Mammary epithelial cell (primary cell): ENCODE measurements at regions not wholly inside any gene's neighbourhood (a gene's known extent, or its start where the extent isn't known, plus 50 kb on each side); places are given as distances from the start of the nearest gene placed in this dataset.

ENCODE experiments used
- EZH2 ChIP-seq: IDR thresholded peaks from 2 replicates; pipeline ENCODE4 v1.6.1; 2012; ENCODE audit warnings: low read length, inconsistent platforms, borderline replicate concordance
- TF ChIP-seq, protein P1 (sequence below), 2 donors: IDR thresholded peaks in 1 of 2; conservative IDR thresholded peaks in 1 of 2; 2 replicates each; pipeline ENCODE4 v1.5.1; 2011 to 2012; ENCODE audit warnings: inconsistent platforms in 2 of 2, low read length in 2 of 2, mild to moderate bottlenecking in 2 of 2, control low read depth in 1 of 2, low read depth in 1 of 2; ENCODE audit not compliant: insufficient read depth in 1 of 2; ENCODE audit errors: extremely low read depth in 1 of 2

DNA sequence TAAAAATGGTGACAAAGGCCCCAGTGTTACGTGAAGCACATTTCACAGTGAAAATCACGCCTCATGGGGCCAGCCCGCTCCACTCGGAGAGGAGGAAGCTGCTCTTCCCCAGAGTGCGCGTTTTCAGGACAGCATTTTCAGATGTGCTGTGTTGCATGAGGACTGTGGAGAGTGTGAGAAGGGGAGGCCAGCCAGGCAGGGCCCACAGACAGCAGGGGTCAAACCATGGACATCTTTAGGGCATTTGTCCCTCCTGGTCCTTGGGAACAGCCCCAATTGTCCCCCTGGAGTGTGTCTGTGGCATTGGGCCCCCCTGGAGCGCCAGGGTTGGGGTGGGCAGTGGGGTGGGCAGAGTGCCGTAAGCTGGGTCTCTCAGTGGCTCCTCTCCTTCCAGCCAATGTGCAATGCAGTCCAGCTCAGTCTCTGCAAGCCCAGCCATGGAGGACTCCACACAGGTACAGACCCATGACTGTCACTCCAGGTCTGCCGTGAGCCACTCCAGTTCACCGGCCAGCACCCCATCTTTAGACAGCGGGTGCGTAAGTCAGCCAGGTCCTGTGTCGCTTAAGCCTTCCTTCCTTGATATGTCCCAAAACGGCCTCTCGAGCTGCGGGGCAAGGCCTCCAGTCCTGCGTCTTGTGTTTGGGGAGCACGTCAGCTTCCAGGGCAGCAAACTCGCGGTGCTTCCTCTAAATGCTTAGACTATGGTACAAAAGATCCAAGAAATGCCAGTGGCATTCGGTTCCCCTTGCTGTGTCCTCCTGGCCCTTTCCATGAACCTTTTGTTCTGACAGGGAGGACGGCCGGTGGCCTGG, 159.3 kb upstream of the AFDN start:
- TF ChIP-seq, protein P1, sequence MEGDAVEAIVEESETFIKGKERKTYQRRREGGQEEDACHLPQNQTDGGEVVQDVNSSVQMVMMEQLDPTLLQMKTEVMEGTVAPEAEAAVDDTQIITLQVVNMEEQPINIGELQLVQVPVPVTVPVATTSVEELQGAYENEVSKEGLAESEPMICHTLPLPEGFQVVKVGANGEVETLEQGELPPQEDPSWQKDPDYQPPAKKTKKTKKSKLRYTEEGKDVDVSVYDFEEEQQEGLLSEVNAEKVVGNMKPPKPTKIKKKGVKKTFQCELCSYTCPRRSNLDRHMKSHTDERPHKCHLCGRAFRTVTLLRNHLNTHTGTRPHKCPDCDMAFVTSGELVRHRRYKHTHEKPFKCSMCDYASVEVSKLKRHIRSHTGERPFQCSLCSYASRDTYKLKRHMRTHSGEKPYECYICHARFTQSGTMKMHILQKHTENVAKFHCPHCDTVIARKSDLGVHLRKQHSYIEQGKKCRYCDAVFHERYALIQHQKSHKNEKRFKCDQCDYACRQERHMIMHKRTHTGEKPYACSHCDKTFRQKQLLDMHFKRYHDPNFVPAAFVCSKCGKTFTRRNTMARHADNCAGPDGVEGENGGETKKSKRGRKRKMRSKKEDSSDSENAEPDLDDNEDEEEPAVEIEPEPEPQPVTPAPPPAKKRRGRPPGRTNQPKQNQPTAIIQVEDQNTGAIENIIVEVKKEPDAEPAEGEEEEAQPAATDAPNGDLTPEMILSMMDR (conservative IDR thresholded peaks at IDR 0.05 in 1 of 2, IDR thresholded peaks at IDR 0.05 in 1 of 2; ENCODE audit: extremely low read depth in 1 of 2, insufficient read depth in 1 of 2, low read depth in 1 of 2, low read length in 2 of 2) = no peak
- TF ChIP-seq EZH2 = no peak
